MV-4-11 (cell line): ENCODE measurements at regions not wholly inside any gene's neighbourhood (a gene's known extent, or its start where the extent isn't known, plus 50 kb on each side); places are given as distances from the start of the nearest gene placed in this dataset.
"Not testable (repeated sequence)": the region's sequence is repeated elsewhere in the genome, so short reads cannot be mapped to it uniquely, and the experiment has no call there.

Source experiments
- DNase-seq: peaks from one replicate; lab custom pipeline; 2025; lab: John Stamatoyannopoulos, UW

- DNase-seq = no peak
Measured at GRCh38 chr4:132382243-132382642, 766.9 kb upstream of the PCDH10 start.

DNA sequence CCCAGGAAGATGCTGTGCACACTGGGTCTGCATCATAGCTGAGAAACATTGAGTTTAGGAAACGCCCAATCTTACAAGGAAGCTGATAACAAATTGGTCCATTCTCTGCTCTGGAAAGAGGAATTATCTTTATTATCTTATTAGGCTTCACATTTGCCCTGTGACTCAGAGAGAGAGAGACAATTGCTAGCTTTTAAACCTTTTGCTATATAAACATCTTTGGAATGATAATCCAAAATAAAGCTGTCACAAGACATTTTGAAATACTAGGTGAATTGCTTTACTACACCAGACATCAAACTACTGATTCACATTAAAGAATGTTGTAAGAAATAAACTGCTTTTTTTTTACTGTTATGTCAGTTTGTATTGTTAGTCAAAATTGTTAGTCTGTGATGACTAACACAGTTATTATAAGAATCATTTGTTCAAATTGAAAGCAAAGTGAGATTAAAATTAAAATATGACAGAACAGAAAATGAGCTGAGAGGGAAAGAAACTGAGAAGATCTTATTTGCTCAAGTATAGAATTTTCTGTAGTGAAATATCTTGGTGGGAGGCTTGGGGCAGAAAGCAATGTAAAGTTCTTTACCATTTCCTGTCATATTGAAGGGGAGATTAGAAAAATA lies 765.4 kb upstream of the PCDH10 start:
- DNase-seq = no peak

DNA sequence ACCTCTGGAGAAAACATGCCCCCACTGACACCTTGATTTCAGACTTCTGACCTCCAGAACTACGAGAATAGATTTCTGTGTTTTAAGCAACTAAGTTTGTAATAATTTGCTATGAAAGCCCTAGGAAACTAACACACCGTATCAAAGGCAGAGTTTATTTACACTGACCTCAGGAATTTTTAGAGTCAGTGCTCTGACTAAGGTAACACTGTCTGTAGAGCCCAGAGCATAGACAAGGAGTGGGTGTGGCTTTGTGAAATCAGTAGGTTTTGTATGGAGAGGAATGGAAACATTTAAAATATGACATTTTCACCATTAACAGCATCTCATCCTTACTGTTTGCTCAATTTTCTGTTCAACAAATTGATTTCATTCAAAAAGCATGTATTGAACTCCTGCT lies 764.4 kb upstream of the PCDH10 start:
- no peak for DNase-seq

DNA sequence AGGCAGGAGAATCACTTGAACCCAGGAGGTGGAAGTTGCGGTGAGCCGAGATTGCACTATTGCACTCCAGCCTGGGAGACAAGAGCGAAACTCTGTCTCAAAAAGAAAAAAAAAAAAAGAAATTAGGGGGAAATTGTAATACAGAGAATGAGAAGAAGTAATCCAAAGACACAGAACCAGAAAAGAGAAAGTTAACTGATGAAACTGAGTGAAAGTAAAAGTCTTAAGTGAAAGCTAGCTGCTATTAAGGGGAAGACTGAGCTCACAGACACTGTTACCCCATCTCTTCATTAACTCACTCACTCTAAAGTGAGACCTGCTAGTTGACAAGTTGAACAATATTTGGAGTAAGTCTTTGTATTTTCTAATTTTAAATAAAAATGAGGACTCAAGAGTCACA lies 763.0 kb upstream of the PCDH10 start:
- no peak for DNase-seq

- no peak for DNase-seq
Measured at GRCh38 chr4:132387060-132387459, 762.0 kb upstream of the PCDH10 start.

- DNase-seq = no peak
Measured at GRCh38 chr4:132395561-132395960, 753.5 kb upstream of the PCDH10 start.

- DNase-seq = no peak
Measured at GRCh38 chr4:132396636-132397035, 752.5 kb upstream of the PCDH10 start.

- DNase-seq = no peak
Measured at GRCh38 chr4:132417220-132417619, 731.9 kb upstream of the PCDH10 start.

DNA sequence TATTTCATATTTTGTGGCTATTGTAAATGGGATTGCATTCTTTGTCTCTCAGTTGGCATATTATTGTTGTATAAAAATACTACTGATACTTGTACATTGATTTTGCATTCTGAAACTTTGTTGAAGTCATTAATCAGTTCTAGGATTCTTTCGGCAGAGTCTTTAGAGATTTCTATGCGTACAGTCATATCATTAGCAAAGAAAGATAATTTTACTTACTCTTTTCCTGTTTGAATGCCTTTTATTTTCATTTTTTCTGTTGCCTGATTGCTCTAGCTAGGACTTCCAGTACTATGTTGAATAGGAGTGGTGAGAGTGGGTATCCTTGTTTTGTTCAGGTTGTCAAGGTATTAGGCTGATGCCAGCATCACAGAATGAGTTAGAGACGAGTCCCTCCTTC lies 722.0 kb upstream of the PCDH10 start:
- no peak for DNase-seq

DNA sequence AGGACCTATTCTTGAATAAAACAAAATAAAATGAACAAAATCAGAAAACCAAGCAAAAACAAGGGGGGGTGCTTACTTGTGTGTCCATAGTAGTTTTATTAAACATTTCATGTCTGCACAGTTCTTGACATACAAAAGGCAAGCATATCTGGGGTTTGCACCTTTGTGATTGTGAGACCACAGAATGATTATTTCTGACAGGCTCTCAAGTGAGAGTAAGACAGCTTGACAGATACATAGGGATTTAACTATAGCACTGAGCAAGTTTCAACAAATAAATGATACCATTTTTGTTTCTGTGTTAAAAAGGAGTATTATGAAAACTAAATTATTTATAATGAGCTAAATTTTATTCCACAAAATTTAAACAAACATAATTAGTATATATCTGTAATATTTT lies 712.0 kb upstream of the PCDH10 start:
- DNase-seq = no peak

DNA sequence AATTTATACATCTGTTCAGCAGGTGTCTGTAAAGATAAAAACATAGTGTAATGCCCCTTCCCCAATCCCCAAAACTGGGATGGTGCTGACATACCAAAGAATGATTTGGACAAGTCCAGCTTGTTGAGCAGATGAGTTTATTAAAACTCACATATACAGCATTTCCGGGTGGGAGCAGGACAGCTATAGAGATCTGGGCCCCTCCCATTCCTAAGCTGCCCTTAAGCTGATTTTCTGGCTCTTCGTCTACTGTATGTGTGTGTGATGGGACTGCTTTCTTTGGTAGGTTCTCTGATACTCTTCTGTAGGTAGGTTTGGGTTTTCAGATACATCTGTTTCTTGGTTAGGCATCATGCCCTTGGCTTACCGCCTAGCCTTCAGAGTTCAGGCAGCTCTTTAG lies 703.7 kb upstream of the PCDH10 start:
- no peak for DNase-seq

GRCh38 chr4:132457987-132458386 lies 691.1 kb upstream of the PCDH10 start:
- DNase-seq = not testable (repeated sequence)

DNA sequence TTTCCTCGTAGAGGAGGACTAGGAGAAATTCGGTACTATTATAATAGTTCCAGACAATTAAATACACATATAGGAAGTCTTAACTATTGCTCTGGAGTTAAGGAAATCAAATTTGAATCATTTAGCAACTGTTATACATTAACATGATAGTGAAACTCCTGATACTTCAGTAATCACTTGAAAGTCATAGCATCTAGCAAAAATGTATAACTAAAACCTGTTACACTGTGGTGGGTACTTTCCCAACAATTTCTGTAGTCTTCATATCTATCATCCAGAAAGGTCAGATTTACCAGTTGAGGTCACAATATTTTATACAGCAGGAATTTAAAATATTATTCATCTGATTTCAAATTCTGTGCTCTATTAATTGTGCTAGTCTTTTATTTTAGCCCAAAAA lies 669.6 kb upstream of the PCDH10 start:
- no peak for DNase-seq

- no peak for DNase-seq
Measured at GRCh38 chr4:132488555-132488954, 660.5 kb upstream of the PCDH10 start.

DNA sequence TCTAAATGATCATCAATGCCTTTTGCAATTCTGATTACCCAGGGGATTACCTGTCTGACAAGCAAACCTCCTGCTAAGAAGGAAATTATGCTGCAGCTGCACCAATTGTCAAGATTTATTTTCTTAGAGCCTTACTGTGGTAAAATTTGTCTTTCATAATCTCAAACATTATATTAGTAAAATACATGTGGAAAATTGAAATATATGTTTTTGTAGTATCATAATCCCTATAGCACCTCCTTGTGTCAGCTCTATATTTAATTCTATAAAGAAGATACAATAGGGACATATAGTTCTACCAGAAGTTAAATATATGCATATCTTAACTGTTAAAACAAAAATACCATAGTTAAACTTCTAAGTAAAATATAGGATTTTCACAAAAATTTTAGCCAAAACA lies 655.6 kb upstream of the PCDH10 start:
- no peak for DNase-seq

DNA sequence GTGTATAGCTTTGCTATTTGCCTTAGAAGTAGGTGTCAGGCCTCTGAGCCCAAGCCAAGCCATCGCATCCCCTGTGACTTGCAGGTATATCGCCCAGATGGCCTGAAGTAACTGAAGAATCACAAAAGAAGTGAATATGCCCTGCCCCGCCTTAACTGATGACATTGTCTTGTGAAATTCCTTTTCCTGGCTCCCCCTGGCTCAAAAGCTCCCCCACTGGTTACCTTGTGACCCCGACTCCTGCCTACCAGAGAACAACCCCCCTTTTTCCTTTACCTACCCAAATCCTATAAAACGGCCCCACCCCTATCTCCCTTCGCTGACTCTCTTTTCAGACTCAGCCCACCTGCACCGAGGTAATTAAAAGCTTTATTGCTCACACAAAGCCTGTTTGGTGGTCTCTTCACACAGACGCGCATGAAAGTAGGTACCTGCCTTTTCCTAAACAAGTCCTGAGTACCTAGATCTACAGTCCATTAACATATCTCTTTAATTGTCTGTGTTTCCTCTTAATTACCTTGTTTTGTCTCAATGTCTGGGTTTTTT lies 653.8 kb upstream of the PCDH10 start:
- not testable (repeated sequence) for DNase-seq

GRCh38 chr4:132498215-132498614 lies 650.9 kb upstream of the PCDH10 start:
- DNase-seq = no peak

GRCh38 chr4:132502096-132502552 lies 647.0 kb upstream of the PCDH10 start:
- DNase-seq = no peak

DNA sequence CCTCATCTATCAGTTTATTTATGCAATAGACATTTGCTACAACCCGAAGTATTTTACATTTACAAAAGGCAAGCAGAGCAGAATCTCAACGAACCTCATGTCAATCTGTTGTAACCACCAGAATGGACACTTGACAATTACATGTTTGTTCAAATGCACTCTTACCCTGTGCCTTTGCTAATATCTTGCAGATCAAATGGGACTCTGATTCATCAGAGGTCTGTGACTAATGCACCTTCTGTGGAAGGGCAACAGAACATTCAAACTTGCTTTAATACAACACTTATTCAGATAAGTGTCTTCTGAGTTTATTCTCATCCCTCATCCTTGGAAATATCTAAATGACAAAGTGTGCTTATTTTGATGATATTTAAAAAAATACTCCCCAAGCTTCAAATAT lies 644.7 kb upstream of the PCDH10 start:
- no peak for DNase-seq

- DNase-seq = no peak
Measured at GRCh38 chr4:132506568-132506967, 642.5 kb upstream of the PCDH10 start.

- no peak for DNase-seq
Measured at GRCh38 chr4:132513491-132513890, 635.6 kb upstream of the PCDH10 start.

- no peak for DNase-seq
Measured at GRCh38 chr4:132526652-132527051, 622.4 kb upstream of the PCDH10 start.

DNA sequence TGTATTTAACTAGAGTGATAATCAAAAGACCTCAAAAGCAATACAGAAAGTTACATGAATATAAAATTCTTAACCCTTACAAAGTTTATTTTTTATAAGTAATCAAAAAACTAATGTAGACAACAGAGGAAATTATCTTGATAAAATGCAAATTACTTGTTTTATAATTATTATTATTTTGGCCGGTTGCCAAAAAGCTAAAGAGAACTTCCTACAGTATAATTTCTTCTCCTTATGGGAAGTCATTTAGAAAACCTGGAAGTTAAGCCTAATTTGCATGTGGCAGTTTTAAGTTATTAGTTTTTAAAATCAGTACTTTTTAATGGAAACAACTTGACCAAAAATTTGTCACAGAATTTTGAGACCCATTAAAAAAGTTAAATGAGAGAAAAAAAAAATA lies 621.3 kb upstream of the PCDH10 start:
- no peak for DNase-seq

DNA sequence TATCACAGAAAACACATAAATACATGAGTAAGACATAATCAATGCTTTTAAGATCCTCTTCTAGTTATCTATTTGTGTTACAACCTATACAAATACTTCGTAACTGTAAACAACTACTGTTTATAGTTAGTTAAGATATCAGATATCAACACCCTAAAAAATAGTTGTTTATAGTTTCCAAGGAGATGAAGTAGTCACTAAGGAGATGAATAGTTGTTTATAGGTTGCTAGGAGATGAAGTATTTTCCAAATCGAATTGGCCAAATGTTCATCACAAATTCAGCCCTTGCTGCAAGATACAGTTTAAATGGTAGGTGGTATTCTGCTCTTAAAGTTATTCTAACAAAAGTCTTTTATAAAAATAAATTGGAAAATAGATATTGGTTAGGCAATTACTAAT lies 618.2 kb upstream of the PCDH10 start:
- no peak for DNase-seq
